GM10266 (cell line): ENCODE measurements at regions not wholly inside any gene's neighbourhood (a gene's known extent, or its start where the extent isn't known, plus 50 kb on each side); places are given as distances from the start of the nearest gene placed in this dataset.

Experiments used
- DNase-seq: peaks from one replicate; pipeline ENCODE4 v3.0.0; 2012; ENCODE audit errors: extremely low spot score
- TF ChIP-seq, protein P1 (sequence below): IDR thresholded peaks from 2 replicates; pipeline ENCODE4 v1.5.1; 2012; ENCODE audit warnings: mild to moderate bottlenecking, low read depth; ENCODE audit not compliant: control insufficient read depth, insufficient read depth; ENCODE audit errors: missing control alignments

DNA sequence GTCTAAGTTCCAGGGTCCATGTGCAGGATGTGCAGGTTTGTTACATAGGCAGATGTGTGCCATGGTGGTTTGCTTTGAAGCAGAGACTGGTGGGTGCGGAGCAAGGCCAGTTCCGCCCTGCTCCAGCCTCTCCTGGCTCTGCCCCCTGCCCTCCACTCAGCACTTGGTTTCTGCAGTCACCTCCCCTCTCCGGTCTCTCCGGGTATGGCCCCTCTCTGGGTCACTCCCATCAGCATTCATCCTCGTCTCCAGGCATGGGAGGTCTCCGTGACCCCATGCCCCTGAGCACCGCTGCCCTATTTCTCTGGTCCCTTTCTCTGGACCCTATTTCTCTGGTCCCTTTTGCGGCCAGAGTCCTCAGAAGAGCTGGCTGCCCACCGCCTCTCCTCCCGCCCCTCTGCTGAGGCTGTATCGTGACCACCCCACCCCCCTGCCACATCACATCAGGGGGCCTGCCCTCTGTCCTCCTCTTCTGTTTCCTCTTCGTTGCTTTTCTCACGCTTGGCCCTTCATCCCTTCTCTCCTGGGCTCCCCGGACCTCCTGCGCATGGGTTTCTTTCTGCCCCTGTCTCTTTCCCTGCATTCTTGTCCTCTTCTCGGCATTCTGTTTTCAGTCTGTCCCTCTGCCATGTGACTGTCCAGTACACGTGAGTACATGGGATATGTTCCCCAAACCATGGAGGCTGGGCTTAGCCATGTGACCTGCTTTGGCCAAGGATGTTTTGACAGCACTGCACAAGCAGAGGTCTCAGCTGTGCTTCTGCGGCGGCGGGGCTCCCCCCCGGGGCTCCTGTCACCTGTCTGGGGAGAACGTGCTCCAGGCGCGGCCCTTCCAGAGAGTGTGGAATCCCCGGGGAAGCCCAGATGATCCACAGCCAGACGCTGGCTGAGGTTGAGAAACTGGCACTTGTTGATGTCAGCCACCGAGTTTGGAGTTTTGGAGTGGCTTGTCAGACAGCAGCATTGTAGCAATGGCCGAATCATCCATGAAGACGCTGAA is 54.4 kb upstream of the C1orf174 start:
- TF ChIP-seq, protein P1, sequence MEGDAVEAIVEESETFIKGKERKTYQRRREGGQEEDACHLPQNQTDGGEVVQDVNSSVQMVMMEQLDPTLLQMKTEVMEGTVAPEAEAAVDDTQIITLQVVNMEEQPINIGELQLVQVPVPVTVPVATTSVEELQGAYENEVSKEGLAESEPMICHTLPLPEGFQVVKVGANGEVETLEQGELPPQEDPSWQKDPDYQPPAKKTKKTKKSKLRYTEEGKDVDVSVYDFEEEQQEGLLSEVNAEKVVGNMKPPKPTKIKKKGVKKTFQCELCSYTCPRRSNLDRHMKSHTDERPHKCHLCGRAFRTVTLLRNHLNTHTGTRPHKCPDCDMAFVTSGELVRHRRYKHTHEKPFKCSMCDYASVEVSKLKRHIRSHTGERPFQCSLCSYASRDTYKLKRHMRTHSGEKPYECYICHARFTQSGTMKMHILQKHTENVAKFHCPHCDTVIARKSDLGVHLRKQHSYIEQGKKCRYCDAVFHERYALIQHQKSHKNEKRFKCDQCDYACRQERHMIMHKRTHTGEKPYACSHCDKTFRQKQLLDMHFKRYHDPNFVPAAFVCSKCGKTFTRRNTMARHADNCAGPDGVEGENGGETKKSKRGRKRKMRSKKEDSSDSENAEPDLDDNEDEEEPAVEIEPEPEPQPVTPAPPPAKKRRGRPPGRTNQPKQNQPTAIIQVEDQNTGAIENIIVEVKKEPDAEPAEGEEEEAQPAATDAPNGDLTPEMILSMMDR, result no peak
- DNase-seq, result no peak

DNA sequence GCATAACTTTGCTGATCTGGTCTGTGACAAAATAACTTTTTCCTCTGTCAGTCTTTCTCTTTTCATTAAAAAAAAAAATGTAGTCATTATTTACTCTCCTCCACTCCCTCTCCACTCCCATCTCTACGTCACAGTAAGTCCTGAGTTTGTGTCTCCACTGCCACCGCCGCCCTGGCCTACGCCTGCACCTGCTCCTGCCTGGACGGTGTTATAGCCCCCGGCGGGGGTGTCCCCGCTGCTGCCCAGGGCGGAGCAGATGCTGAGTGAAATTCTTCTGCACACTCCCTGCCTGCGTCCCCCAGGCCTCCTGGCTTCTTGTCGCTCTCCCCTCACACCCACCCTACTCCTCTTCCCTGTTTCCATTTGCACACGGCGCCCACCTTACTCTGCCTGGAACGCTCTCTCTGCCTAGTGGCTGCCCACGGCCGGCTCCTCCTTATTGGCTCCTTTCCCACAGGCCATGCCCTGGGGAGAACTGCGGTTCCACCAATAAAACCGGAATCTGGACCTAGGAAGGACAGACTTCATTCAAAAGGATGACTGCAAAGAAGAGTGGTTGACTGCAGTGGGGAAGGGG is 55.2 kb upstream of the C1orf174 start:
- TF ChIP-seq, protein P1, result no peak
- DNase-seq, result no peak

DNA sequence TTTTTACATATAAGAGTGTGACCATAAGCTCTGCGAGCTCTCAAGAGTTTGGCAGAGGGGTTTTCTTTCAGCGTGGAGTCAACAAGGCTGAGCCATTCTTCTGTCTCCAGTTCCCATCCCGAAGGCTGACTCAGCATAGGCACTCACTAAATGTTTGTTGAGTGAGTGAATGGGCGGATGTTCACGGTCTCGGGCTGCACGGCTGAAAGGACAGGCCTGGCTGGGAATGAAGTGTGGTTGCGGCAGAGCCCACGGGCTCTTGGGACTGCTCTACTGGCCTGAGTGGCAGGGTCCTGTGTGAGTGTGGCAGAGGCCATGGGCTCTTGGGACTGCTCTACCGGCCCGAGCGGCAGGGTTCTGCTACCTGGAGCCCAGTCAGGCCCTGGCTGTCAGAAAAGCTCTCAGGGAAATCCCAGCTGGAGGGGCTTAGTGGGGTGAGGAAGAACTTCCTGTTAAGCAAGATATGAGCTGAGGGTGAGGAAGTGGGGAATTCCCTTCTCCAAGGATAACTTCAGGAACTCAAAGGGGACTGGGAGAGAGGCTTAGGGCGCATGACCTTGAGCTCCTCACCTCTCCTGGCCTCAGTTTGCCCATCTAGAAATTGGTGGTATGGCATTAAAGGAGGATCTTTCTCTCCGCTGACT is 56.6 kb upstream of the C1orf174 start:
- DNase-seq, result no peak
- TF ChIP-seq, protein P1, result no peak

DNA sequence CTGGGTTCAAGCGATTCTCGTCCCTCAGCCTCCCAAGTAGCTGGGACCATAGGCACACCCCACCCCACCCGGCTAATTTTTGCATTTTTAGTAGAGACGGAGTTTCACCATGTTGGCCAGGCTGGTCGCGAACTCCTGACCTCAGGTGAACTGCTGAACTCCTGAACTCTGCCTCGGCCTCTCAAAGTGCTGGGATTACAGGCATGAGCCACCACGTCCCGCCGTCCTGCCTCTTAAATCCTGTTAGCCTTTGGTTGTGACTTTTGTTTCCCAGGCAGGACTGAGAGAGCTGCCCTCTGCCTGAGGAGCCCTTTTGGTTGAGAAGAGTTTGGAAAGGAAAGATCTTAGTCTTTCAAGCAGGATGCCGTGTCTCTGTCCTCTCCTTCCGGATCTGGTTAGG is 59.3 kb upstream of the C1orf174 start:
- DNase-seq, result no peak
- TF ChIP-seq, protein P1, result no peak

DNA sequence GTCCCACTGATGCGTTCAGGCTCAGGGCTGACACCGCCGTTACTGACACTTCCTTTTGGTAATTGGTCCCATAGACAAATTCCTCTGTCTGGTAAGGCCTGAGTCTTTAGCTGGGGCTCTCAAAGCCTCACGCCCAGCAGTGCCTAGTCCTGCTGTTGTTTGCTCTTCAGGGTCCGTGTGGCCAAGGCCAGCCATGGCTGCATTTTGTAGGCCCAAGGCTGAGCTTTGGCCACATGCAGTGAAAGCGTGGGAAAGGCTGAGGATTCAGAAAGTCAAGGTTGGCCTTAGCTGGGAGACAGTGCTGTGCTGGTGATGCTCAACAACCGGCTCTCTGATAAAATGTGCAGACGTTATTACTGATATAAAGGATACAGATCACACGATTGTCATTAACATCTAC is 63.5 kb upstream of the C1orf174 start:
- DNase-seq, result no peak
- TF ChIP-seq, protein P1, result no peak

DNA sequence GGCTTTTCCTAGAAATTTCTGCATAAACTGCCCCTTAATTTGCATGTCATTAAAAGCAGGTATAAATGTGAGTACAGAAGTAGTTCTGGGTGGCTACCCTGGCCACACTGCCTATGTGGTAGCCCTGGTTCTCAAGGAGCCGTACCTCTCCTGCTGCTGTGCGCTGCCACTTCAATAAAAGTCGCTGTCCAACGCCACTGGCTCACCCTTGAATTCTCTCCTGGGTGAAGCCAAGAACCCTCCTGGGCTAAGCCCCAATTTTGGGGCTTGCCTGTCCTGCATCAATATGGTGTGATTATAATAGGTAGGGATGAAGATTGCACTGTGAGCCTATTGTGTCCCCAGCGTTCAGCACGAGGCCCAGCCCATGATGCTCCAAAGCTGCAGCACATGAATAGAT is 65.6 kb upstream of the C1orf174 start:
- TF ChIP-seq, protein P1, result no peak
- no peak for DNase-seq
